ENCODE measurements at regions not wholly inside any gene's neighbourhood (a gene's known extent, or its start where the extent isn't known, plus 50 kb on each side); places are given as distances from the start of the nearest gene placed in this dataset.
"Not testable (repeated sequence)": the region's sequence is repeated elsewhere in the genome, so short reads cannot be mapped to it uniquely, and the experiment has no call there.

- no peak for DNase-seq
Observed at GRCh38 chr18:52220062-52220591, 119.9 kb upstream of the DCC start.

DNA sequence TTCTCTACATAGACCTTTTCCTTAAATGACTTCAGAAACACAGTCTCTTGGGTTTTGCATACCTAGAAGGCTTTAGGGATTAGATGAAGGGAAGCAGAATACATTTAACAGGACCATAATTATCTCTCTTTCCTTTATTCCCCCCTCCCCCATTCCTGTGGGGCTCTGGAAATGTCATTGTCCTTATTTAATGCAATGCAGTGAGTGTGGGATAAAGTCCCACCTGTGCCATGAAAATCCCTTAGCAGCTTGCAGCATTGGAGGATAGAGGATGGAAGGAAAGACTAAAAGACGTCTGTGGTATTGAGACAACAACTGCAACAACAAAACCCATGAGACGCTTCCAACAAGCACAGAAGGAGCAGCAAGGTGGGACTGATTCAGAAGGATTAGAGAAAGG, 117.8 kb upstream of the DCC start:
- DNase-seq, result no peak

DNA sequence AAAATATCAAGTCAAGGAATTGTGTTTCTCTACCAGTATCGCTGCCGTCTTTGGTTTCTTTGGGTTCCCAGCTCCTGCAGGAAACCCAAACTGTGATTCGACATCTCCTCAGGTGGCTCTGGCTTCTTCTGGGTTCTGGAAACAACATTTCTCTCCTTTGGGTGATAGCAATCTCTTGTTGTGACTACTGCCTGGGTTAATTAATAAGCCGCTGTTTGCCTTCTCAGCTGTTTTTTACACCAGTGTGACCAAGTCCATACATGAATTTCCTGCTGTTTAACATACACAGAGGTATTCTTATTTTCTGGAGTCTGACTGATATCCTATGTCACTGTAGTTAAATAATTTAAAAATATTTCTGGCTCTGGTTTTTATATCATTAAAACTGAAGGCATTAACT, 112.5 kb upstream of the DCC start:
- DNase-seq, result no peak

GRCh38 chr18:52228166-52228565, 111.8 kb upstream of the DCC start:
- no peak for DNase-seq

DNA sequence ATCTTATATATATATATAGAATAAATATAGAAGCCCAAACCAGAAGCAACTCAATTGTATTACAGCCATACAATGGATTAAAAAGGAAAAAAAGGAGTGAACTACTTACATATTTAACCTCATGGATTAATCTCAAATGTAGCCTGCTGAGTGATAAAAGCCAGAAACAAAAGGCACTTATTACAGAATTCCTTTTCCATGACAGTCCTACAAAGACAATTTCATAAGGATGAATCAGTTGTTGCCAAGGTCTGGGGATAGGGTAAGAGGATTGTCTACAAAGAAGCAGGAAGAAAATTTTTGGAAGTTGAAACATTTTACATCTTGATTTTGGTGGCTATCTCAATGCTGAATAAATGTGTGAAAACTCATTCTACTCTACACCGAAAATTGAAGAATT, 103.9 kb upstream of the DCC start:
- DNase-seq, result no peak

GRCh38 chr18:52237551-52237950, 102.4 kb upstream of the DCC start:
- DNase-seq, result no peak

DNA sequence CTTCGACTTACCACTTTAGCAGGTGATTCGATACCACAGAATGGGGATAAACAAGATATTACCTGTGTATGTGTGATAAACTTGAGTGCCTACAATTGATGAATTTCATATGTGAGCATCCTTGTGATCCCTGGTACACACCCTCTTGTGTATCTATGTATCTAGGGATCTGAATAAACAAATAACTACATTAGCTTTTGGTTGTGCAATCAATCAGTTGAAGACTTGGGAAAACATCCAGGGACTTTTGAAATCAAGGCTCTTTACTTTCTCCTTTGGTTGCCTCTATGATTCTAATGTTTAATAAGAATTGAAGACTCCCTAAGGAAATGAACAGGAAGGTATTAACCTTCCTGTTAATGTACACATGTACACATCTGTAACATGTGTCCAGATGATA, 97.3 kb upstream of the DCC start:
- DNase-seq, result no peak

DNA sequence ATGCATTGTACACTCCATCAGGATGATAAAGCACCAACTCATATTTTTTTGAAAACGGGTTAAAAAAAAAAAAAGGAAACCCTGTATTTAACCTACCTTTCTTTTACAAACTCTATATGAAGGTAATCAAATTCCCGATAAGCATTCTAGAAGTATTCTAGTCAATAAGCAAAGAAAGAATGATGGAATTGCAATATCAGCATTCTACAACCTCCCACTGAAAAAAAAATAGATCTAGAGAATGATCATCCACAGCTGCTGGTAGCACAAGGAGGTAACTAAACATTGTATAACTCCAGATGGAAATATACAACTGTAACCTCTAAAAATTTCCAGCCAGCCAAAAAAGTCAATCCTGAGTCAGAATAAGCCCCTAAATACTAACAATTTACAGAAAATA, 95.3 kb upstream of the DCC start:
- no peak for DNase-seq

DNA sequence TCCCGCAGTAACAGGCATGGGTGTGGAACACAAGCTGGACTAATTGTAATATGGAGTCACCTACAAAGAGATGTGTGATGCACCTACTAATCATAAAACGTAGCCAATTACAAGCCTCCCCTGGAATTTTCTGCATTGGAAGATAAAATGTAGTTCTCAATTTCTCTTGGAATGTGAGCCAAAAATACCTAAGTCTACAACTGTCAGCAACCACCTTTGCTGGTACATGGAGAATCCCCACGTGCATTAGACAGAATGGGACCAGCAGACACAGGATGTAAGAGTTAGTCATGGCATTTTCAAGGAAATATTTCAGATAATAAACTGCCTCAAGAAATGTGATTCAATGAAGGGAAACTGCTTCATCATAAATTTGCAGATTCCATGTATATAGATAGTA, 85.6 kb upstream of the DCC start:
- no peak for DNase-seq

GRCh38 chr18:52257417-52257816, 82.6 kb upstream of the DCC start:
- not testable (repeated sequence) for DNase-seq

- DNase-seq, result no peak
Observed at GRCh38 chr18:52275817-52276216, 64.2 kb upstream of the DCC start.

DNA sequence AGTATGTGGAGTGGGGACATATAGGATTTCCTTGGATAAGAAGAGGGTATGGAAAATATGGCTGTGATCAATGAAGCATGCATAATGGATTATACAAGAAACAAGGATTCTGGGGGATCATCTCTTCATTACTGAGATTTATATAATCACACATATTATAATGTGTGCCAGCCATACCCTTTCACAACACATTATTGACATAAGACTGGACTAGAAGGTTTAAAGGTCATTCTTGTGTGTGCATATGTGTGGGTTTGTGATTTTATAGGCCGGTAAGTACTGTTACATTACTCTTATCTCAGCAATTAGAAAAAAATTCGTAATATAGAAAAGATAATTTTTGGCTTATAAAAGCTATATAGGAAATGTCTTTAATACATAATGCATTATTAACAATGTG, 62.2 kb upstream of the DCC start:
- no peak for DNase-seq

DNA sequence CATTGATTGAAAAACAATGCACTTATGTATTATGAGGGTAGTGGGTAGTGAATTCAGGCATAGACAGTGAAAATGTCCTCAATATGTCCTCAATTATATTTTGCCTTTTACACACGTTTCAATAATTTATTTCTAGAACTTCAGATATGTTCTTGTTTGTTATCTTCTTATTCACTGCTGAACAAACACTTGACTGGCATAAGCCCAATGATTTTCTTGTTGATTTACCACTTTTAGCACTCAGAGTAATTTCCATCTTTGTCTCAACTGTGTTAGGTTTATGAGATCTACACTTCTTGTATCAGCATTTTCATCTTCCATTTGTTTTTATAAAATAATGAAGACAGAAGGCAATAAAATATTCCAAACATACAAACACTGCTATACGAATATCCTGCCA, 61.8 kb upstream of the DCC start:
- no peak for DNase-seq

GRCh38 chr18:52280702-52281101, 59.3 kb upstream of the DCC start:
- DNase-seq, result no peak

GRCh38 chr18:52283927-52284326, 56.1 kb upstream of the DCC start:
- no peak for DNase-seq

GRCh38 chr18:52286675-52287074, 53.3 kb upstream of the DCC start:
- DNase-seq, result no peak

GRCh38 chr18:52287151-52287550, 52.8 kb upstream of the DCC start:
- DNase-seq, result no peak

GRCh38 chr18:52288403-52289004, 51.5 kb upstream of the DCC start:
- DNase-seq, result peak; percentile 3

DNA sequence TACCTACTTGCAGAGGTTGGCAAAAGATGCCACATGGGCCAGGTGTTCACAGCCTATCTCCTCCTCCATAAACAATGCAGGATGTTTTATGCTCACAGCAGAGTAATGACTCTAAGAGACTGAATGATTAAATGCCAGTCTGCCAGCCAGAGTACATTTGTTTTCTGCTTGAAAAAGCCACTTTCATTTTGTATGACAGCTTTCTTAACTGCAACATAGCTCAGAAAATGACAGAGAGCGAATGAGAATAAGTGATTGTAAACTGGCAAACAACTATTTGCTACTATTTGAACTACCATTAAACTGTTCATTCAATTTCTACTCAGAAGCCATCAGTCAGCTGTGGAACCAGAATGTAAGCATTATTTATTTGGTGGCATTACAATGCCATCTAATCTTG, 50.6 kb upstream of the DCC start:
- DNase-seq, result no peak

Measured in NCI-H2081 treated with DMSO at 0.1 percent for 48 hours (cell line).